ENCODE measurements at regions not wholly inside any gene's neighbourhood (a gene's known extent, or its start where the extent isn't known, plus 50 kb on each side); places are given as distances from the start of the nearest gene placed in this dataset.

DNA sequence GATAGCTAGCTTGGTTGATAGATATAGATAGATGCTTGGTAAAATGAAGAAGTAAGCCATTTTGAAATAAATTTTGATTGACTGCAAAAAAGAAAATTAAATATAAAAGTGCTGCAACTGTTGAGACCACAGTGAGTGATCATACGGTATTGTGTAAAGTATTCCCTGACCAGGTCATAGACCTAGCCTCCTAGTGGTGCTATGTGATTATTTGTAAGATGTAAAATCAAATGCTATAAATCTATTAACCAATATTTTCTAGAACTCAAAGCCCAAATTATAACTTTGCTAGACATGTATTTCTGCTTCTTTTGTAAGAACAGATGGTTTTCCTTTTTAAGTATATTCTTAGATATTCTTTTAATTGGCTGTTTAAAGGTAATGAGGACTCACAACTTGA, 480.2 kb upstream of the PTPRD start:
- TF ChIP-seq, protein P1, sequence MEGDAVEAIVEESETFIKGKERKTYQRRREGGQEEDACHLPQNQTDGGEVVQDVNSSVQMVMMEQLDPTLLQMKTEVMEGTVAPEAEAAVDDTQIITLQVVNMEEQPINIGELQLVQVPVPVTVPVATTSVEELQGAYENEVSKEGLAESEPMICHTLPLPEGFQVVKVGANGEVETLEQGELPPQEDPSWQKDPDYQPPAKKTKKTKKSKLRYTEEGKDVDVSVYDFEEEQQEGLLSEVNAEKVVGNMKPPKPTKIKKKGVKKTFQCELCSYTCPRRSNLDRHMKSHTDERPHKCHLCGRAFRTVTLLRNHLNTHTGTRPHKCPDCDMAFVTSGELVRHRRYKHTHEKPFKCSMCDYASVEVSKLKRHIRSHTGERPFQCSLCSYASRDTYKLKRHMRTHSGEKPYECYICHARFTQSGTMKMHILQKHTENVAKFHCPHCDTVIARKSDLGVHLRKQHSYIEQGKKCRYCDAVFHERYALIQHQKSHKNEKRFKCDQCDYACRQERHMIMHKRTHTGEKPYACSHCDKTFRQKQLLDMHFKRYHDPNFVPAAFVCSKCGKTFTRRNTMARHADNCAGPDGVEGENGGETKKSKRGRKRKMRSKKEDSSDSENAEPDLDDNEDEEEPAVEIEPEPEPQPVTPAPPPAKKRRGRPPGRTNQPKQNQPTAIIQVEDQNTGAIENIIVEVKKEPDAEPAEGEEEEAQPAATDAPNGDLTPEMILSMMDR (conservative IDR thresholded peaks at IDR 0.05; ENCODE audit: low read depth, low read length) = peak; percentile 20; the same call in 1 of the 2 replicates
- no peak for TF ChIP-seq EZH2 (IDR thresholded peaks at IDR 0.05; ENCODE audit: low read length, unreplicated experiment)
